Amniotic stem cell (primary cell): ENCODE measurements at regions not wholly inside any gene's neighbourhood (a gene's known extent, or its start where the extent isn't known, plus 50 kb on each side); places are given as distances from the start of the nearest gene placed in this dataset.

Experiments
- DNase-seq: peaks from one replicate; lab custom pipeline; 2025; lab: John Stamatoyannopoulos, UW

DNA sequence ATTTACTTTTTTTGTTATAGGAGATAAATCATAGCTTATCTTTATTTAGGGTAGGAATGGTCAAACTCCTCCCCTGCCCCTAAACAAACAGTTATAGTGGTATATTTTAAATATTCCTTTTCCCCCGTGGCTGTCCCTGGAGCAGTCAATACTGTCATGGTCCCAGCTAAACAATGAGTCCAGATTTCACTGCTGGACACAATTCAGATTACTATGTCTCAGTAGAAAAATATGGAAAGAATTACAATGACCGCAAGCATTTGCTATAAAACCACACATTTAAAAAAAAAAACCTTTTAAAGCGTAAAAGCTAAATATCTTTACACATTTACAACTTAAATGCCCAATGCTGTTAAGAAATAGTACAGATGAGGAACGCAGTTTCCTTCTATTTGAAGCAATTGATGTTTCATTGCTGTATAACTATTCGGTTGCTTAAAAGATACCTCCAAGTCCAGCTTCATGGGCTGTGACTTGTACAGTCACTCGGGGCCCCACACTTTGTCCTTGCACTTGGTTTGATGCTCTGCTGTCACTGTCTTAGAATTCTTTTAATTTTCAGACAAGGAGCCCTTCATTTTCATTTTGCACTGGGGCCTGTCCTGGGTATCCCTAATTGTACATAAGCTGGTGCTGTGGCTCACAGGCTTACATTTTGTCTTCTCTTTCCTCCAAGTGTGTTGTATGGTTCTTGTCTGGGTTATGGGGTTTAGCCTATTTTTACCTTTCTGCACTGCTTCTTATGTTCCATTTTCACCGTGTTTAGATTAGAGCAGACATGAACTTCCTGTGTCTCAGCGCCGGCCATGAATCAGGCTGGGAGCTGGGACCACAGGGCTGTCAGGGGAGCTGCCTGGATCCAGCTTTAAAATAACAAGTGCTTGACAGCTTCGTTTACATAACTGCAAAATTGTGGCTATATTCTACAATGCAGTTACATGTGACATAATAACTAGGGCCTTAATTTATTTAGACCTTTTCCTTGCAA is 530.2 kb upstream of the FZD8 start:
- peak; percentile 9 for DNase-seq

GRCh38 chr10:36171556-36171952 is 529.5 kb upstream of the FZD8 start:
- no peak for DNase-seq

GRCh38 chr10:36170943-36171501 is 528.9 kb upstream of the FZD8 start:
- no peak for DNase-seq

- DNase-seq = no peak
Measured at GRCh38 chr10:36170142-36170719, 528.1 kb upstream of the FZD8 start.

GRCh38 chr10:36168777-36169176 is 526.7 kb upstream of the FZD8 start:
- no peak for DNase-seq

- no peak for DNase-seq
Measured at GRCh38 chr10:36164556-36165504, 522.7 kb upstream of the FZD8 start.

DNA sequence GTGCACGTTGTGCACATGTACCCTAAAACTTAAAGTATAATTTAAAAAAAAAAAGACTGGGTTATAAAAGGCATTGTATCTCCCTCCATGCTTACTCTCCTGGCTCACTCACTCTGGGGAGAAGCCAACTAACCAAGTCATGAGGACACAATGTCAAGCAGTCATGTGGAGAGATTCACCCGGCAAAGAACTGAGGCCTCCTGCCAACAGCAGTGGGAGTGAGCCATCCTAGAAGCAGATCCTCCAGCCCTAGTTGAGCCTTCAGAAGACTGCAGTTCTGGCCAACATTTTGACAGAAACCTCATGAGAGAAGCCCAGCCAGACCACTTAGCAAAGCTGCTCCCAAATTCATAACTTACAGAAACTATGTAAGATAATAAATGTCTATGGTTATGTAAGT is 521.7 kb upstream of the FZD8 start:
- DNase-seq = no peak

GRCh38 chr10:36157486-36157885 is 515.4 kb upstream of the FZD8 start:
- DNase-seq = no peak

DNA sequence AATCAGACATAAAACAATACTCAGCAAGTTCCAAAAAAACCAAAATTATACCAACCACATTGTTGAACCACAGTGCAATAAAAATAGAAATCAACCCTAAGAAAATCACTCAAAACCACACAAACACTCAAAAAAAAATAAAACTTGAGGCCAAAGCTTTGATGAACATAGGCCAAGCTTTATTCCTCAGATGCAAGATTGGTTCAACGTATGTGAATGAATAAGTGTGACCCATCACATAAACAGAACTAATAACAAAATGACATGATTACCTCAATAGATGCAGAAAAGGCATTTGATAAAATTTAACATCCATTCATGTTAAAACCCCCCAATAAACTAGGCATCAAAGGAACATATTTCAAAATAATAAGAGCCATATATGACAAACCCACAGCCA is 506.1 kb upstream of the FZD8 start:
- no peak for DNase-seq

DNA sequence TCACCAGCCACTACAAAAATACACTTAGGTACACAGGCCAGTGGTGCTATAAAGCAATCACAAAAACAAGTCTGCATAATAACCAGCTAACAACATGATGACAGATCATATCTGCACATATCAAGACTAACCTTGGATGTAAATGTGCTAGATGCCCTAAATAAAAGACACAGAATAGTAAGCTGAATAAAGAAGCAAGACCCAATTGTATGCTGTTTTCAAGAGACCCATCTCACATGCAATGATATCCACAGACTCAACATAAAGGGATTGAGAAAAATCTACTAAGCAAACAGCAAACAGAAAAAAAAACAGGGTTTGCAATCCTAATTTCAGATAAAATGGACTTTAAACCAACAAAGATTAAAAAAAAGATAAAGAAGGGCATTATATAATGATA is 505.4 kb upstream of the FZD8 start:
- DNase-seq = no peak

- DNase-seq = no peak
Measured at GRCh38 chr10:36141856-36142560, 499.9 kb upstream of the FZD8 start.

DNA sequence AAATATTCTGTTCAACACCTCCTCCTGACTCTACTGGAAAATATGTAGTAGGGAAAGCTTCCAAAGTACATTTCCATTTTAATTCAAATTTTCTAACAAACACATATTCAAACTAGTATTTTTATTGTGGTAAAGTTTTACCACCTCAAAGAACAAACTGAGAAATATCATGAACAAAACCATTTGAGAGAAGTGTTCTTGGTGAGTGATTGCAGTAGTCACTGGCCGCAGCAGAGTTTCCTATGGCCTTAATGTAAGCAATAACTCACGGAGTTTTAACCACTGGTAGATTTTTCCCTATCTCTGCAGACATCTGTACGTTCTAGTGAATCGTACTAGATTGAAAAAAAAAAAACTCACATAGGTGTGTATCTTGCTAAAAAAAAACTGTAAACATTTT is 487.0 kb upstream of the FZD8 start:
- DNase-seq = no peak

GRCh38 chr10:36126076-36126475 is 484.0 kb upstream of the FZD8 start:
- DNase-seq = no peak

DNA sequence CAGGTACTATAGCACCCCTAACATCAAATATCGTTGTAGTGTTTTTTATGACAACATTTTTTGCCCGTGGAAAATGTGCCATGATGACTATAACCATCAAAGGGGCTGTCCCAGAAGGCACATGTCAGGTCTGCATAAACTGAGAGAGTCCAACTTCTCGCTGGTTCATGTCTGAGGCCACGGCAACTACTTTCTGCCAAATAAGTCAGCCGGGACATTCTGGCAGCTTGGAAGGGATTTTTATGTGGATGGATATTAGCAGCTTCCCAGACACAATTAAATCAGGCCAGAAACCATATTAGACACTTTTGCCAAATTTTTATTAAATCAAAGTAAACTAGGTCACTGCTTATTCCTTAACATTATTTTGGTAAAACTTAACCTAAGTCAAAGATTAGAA is 477.4 kb upstream of the FZD8 start:
- DNase-seq = no peak

- no peak for DNase-seq
Measured at GRCh38 chr10:36118314-36118713, 476.2 kb upstream of the FZD8 start.

DNA sequence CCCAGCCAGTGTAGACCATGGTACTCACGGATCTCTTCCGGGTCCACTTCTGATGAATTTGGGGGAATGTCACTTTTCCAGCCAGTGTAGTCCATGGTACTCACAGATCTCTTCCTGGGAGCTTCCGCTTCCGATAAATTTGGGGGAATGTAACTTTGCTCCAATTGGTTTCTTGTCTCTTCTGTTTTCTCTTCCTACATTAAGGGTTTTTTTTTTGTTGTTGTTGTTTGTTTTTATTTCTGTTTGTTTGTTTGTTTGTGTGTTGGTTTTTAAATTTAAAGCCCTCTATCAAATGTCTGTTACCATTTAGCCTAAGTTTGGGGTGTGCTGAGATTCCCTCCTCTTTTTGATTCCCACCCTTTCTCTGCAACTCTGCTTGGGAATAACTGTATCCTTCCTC is 475.8 kb upstream of the FZD8 start:
- no peak for DNase-seq

GRCh38 chr10:36117231-36117630 is 475.1 kb upstream of the FZD8 start:
- DNase-seq = no peak

- DNase-seq = no peak
Measured at GRCh38 chr10:36116731-36117130, 474.6 kb upstream of the FZD8 start.

GRCh38 chr10:36116040-36116439 is 473.9 kb upstream of the FZD8 start:
- DNase-seq = no peak

GRCh38 chr10:36115364-36115763 is 473.3 kb upstream of the FZD8 start:
- no peak for DNase-seq

DNA sequence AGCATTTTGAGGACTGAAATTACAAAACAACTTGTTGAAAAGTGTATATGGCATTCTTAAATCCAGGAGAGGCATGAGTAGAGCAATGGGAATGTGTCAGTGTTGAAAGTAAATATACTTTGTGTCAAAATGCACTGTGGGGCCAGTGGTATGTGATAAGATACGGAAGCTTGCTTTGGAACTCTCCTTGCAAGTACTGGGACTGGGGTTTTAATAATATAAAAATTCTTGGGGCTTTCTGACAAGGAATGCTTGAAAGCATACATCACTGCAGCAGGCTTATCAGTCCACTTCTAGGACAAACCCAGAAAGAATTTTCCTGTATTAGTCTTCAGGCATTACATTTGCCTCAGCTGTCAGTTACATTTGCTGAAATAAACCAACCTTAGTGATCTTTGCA is 472.8 kb upstream of the FZD8 start:
- peak; percentile 64 for DNase-seq
